Ectodermal cell (in vitro differentiated cells): ENCODE measurements at regions not wholly inside any gene's neighbourhood (a gene's known extent, or its start where the extent isn't known, plus 50 kb on each side); places are given as distances from the start of the nearest gene placed in this dataset.

ENCODE experiments used
- H3K27ac ChIP-seq: 2 replicates; pipeline ENCODE4 v1.7.0; 2013; ENCODE audit warnings: mild to moderate bottlenecking, low read depth, low read length; ENCODE audit not compliant: insufficient read depth, poor library complexity, severe bottlenecking
- H3K27me3 ChIP-seq: 2 replicates; pipeline ENCODE4 v1.7.0; 2013; ENCODE audit warnings: mild to moderate bottlenecking, low read length; ENCODE audit not compliant: insufficient read depth, control insufficient read depth, poor library complexity, severe bottlenecking
- H3K36me3 ChIP-seq: one replicate; pipeline ENCODE4 v1.7.0; 2013; ENCODE audit warnings: low read length; ENCODE audit not compliant: control insufficient read depth, insufficient read depth
- H3K4me1 ChIP-seq: one replicate; pipeline ENCODE4 v1.7.0; 2013; ENCODE audit warnings: low read length; ENCODE audit not compliant: control insufficient read depth, insufficient read depth
- H3K4me3 ChIP-seq: 2 replicates; pipeline ENCODE4 v1.7.0; 2013; ENCODE audit warnings: low read depth, low read length, control low read depth; ENCODE audit not compliant: insufficient read depth
- H3K9me3 ChIP-seq: 2 replicates; pipeline ENCODE4 v1.7.0; 2013; ENCODE audit warnings: mild to moderate bottlenecking, low read length, moderate library complexity; ENCODE audit not compliant: control insufficient read depth
- WGBS, 2 experiments: methylation state at CpG; one replicate each; pipeline ENCODE4 v1.1.7; 2013; ENCODE audit warnings: missing lambda C conversion rate in 2 of 2; 5-methylcytosine and 5-hydroxymethylcytosine counted together

DNA sequence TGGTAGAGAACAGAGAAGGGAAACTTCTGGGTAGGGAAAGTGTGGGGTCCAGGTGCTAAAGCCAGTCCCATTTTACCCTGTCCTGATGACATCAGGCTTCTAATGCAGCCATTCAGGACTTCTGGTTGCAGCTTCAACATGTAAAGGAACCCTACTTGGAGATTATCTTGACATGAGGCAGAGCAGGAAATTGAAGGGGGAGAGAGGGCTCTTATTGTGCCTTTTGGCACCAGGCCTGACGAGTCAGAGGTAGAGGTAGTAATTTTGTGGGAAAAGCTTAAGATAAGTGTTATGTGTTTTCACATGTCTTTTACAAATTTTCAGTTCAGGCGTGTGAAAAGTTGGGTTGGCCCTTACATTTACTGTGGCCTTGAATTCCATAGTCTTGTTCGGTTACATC, 102.4 kb upstream of the APC start:
- no peaks in the 10 kb centered on the region for H3K36me3 ChIP-seq
- no peak overlapping the region for H3K27ac ChIP-seq

DNA sequence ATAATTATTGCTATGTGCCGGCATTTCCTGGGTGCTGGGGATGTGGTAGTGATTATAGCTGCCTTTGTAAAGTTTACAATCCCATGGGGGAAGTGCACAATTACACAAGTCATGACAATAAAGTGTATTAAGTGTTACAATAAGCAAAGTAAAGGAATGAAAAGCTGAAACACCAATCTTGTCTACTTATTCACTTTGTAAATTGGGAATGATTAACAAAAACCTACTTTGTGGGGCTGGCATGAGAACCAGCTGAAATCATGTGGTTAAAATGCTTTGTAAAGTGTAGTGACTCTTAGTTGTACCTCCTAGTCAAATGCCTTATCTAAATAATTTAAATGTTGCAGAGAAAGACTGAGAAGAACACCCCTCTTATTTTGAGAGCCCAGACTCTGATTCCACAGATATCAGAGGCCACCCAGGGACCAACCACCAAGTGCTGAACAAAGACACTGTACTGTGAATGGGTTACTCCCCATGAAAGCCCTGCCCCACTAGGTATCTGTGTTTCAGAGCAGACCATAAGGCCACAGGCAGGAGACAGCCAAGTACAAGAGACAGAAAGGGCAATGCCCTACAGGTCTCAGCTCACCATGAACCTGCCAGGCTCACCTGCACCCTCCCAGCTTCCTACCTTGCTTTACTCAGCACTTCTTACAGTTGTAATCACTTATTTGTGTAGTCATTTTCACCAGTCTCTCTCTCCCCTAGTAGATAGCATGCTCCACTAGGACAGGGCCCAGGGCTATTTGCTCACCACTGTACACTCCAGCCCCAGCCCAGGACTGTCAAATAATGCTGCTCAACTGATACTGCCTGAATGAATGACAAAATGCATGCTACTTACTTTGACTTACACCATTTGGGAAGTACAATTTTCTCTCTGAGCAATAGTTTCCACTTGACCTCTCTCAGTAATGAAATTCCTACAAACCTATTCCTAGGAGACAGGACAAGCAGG, 101.6 kb upstream of the APC start:
- Histone ChIP-seq H3K36me3 (no peaks in the 10 kb centered on the region), H3K27me3 (no peaks in the 10 kb centered on the region), H3K4me3 (no peak overlapping the region), H3K9me3 (no peaks in the 10 kb centered on the region), H3K27ac (no peak overlapping the region), H3K4me1 (no peaks in the 10 kb centered on the region)
- 91% methylated on average over 1 of the region's 1 CpG; no CpG with 5 or more reads in 1 of the 2 experiments for WGBS, 2 experiments

More for the DNA sequence above, 102.4 kb upstream of the APC start:
- Histone ChIP-seq H3K4me1 (no peaks in the 10 kb centered on the region), H3K9me3 (no peaks in the 10 kb centered on the region), H3K27me3 (no peaks in the 10 kb centered on the region), H3K4me3 (no peak overlapping the region)
- WGBS, 2 experiments = 91 to 94% methylated on average over 3 of the region's 3 CpGs

DNA sequence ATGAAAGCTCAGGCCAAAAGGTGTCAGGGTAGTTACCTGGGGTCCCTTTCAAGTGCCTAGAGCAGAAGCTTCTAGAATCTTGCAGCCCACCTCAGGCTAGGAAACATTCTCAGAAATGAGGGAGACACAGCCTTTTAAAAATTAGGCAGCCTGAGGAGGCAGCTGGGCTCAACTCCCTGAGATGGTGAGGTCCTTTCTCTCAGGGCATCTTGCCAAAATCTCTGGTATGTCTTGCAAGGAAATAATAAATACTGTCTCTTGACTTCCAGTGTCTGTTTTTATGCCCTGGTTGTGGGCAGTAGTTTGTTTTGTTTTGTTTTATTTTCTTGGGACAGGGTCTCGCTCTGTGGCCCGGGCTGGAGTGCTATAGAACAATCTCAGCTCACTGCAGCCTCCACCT, 100.9 kb upstream of the APC start:
- H3K27me3 ChIP-seq = no peaks in the 10 kb centered on the region
- no peak overlapping the region for H3K4me3 ChIP-seq
- no peaks in the 10 kb centered on the region for H3K36me3 ChIP-seq
- no peak overlapping the region for H3K27ac ChIP-seq
- 94 to 95% methylated on average over 2 of the region's 2 CpGs for WGBS, 2 experiments
- H3K4me1 ChIP-seq = no peaks in the 10 kb centered on the region
- no peaks in the 10 kb centered on the region for H3K9me3 ChIP-seq

DNA sequence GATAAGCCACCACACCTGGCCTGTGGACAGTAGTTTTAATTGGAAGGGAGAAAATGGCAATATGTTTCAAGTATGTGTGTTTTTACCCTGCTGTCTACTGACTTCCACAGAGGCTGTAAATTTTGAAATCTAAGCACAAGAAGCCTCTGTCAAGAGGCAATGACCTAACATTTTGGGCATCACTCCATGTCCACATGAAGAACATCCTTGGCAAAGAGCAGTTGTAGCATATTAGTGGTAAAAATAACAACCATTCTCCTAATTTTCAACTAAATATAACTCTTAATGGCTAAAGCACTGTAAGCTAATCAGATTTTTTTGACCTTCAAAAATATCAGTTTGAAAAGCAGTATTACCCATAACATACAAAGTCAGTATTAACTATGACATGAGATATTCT, 100.3 kb upstream of the APC start:
- no peaks in the 10 kb centered on the region for H3K9me3 ChIP-seq
- no peak overlapping the region for H3K4me3 ChIP-seq
- H3K27me3 ChIP-seq = no peaks in the 10 kb centered on the region
- no peaks in the 10 kb centered on the region for H3K4me1 ChIP-seq
- H3K27ac ChIP-seq = no peak overlapping the region
- H3K36me3 ChIP-seq = no peaks in the 10 kb centered on the region

DNA sequence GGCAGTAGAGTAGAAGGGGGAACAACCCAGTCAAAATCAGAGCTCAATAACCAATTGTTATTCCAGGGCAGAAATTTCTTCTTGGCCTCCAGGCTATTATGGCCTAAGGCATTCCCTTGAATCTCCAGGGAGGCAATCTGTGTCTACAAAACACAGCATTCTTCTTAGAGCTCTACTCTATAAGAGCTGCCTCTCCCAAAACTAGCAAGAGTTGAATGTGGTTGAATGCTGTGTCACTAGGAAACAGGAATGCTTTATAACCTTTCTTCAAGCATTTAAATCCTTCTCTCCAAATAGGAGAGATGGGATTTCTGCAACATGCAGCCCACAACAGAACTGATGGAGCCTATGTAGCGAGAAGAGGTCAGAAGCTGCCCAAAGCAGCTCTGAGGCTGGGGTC, 97.1 kb upstream of the APC start:
- 78 to 86% methylated on average over 1 of the region's 1 CpG for WGBS, 2 experiments

DNA sequence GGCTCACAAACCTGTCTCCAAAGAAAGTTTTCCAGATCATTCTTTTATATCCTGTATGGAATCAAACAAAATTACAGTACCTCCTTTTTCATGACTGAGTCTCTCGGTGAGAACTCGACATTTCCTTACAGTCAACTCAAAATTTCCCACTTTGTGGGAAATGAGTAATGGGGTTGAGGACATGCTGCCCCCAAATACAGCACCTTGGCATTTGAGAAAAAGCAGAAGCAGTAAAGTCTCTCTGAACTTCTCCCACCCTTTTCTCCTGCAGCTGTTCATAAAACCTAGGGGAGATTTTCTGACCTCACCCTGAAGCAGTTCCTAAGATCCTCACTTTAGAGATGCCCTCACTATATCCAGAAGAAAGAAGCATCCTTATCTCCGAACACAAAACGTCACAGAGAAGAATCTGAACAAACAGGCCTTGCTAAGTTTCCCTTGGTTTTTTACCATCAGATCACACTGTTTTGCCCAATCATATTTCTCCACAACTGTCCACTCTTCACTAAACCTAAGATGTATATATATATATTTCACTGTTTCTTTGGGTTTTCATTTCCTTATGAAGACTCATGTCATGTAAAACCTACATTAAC, 96.1 kb upstream of the APC start:
- no peaks in the 10 kb centered on the region for H3K27me3 ChIP-seq
- no peaks in the 10 kb centered on the region for H3K9me3 ChIP-seq
- no peak overlapping the region for H3K4me3 ChIP-seq
- no peaks in the 10 kb centered on the region for H3K36me3 ChIP-seq
- no peak overlapping the region for H3K27ac ChIP-seq
- no peaks in the 10 kb centered on the region for H3K4me1 ChIP-seq
- WGBS, 2 experiments = 82 to 100% methylated on average over 3 to 4 of the region's 4 CpGs

More for the DNA sequence above, 97.1 kb upstream of the APC start:
- Histone ChIP-seq H3K4me3 (no peak overlapping the region), H3K36me3 (no peaks in the 10 kb centered on the region), H3K9me3 (no peaks in the 10 kb centered on the region), H3K4me1 (no peaks in the 10 kb centered on the region), H3K27me3 (no peaks in the 10 kb centered on the region), H3K27ac (peak overlapping the region; percentile 70)

DNA sequence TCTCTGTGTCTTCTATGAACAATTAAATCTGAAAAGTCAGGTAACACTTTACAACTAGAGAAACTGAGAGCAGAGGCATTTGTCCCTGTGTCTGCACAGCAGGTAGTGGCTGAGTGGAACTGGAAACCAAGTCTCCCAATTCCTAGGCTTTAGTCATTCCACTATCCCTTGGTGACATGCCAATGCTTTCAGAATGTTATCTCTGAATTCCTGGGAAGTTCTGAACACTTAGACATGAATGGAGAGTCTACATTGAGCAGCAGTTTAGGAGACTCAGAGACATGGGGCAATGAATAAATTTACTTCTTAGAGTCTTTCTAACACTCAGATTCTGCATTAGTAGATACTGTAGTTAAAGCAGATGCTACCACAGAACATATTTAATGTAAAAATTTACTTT, 94.8 kb upstream of the APC start:
- H3K36me3 ChIP-seq = no peaks in the 10 kb centered on the region
- no peak overlapping the region for H3K27ac ChIP-seq
- no peaks in the 10 kb centered on the region for H3K9me3 ChIP-seq
- H3K4me3 ChIP-seq = no peak overlapping the region
- H3K27me3 ChIP-seq = no peaks in the 10 kb centered on the region
- peaks cover 3% of the 10 kb centered on the region for H3K4me1 ChIP-seq

DNA sequence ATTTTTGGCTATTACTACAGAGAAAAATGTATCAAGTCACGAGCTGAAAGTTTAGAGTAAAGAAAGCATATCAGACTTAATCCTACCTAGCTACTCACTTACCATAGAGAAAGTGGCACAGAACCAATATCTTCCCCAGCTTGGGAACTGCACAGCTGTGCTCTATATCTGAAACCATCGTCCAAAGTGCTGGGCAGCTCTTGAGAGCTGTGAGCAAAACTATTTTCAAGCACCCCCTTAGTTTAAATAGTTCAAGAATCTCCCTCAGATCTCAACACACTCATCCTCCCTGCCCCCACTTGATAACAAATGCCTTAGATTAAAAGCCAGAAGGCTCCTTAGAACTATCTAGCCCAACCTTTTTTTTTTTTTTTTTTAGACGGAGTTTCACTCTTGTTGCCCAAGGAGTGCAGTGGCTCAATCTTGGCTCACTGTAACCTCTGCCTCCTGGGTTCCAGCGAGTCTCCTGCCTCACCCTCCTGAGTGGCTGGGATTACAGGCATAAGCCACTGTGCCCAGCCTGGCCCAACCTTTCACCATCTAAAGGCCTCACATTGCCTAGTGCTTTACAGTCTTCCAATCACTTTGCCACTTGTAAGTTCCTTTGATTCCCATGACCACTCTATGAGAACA, 94.2 kb upstream of the APC start:
- no peaks in the 10 kb centered on the region for H3K27me3 ChIP-seq
- H3K27ac ChIP-seq = no peak overlapping the region
- WGBS, 2 experiments = 80 to 90% methylated on average over 4 of the region's 4 CpGs
- no peaks in the 10 kb centered on the region for H3K36me3 ChIP-seq
- peaks cover 3% of the 10 kb centered on the region for H3K4me1 ChIP-seq
- H3K9me3 ChIP-seq = no peaks in the 10 kb centered on the region
- no peak overlapping the region for H3K4me3 ChIP-seq

DNA sequence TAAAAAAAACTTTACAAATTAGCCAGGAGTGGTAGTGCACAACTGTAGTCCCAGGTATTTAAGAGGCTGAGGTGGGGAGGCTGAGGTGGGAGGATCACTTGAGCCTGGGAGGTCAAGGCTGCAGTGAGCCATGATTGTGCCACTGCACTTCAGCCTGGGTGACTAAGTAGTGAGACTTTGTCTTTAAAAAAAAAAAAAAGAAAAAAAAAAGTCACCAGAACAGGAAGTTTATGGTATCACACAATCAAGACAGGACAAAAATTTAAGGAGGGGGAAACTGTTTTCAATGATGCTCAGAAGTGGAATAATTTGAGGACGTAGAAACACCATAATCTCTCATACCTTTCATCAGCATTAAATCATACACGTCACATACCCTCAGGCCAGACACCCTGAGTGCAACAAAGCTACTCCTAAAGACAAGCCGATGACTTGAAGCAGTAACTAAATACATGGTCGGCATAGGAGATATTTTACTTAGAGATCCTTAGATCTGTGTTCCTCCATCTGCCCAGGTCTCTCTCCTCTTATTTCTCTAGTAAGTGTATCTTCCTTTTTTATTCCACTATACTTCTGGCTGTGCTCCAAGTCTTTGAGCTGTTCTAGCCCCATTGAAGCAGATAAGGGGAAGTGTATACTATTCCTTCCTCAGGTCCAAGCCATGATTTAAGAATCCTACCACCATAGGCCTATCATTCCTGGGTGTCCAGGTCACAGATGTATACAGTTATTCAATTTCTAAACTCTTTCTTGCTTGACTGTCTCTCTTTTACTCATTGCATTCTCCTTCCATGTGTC, 91.3 kb upstream of the APC start:
- Histone ChIP-seq H3K9me3 (no peaks in the 10 kb centered on the region), H3K27ac (no peak overlapping the region), H3K4me1 (peaks cover 3% of the 10 kb centered on the region), H3K27me3 (no peaks in the 10 kb centered on the region), H3K4me3 (no peak overlapping the region), H3K36me3 (no peaks in the 10 kb centered on the region)
- WGBS, 2 experiments = 86 to 94% methylated on average over 4 of the region's 4 CpGs

DNA sequence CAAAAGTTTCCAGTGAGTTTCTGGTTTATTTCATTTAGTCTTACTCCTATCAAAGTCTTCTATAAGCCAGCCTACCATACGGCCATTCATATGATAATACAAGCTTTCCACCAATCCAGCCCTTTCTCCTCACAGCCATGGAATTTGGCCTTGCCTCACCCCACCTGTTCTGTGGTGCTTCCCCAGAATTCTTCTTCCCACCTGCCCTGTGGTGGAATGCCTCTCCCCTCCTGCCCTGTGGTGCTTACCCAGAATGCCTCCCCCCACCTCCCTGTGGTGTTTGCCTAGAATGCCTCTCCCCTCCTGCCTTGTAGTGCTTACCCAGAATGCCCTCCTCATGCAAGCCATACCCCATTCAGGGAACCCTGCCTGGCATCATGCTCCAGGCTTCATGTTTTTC, 90.3 kb upstream of the APC start:
- Histone ChIP-seq H3K36me3 (no peaks in the 10 kb centered on the region), H3K27me3 (no peaks in the 10 kb centered on the region), H3K9me3 (no peaks in the 10 kb centered on the region), H3K4me3 (no peak overlapping the region), H3K4me1 (peaks cover 3% of the 10 kb centered on the region), H3K27ac (no peak overlapping the region)
- WGBS, 2 experiments = 85 to 91% methylated on average over 1 of the region's 1 CpG
